Muscle of leg (tissue), 3 donors: ENCODE measurements at regions not wholly inside any gene's neighbourhood (a gene's known extent, or its start where the extent isn't known, plus 50 kb on each side); places are given as distances from the start of the nearest gene placed in this dataset.
"Not testable (repeated sequence)": the region's sequence is repeated elsewhere in the genome, so short reads cannot be mapped to it uniquely, and the experiment has no call there.

Source experiments
- DNase-seq: peaks from one replicate; pipeline ENCODE4 v3.0.0; 2013
- H3K27ac ChIP-seq: one replicate; pipeline ENCODE4 v1.5.1; 2013; ENCODE audit warnings: mild to moderate bottlenecking, low read length, control low read depth
- H3K27me3 ChIP-seq: one replicate; pipeline ENCODE4 v1.6.1; 2013; ENCODE audit warnings: low read length; ENCODE audit not compliant: control insufficient read depth, insufficient read depth
- H3K36me3 ChIP-seq: one replicate; pipeline ENCODE4 v1.6.1; 2013; ENCODE audit warnings: low read length; ENCODE audit not compliant: control insufficient read depth, insufficient read depth
- H3K4me1 ChIP-seq: one replicate; pipeline ENCODE4 v1.6.1; 2013; ENCODE audit warnings: low read length; ENCODE audit not compliant: control insufficient read depth, insufficient read depth
- H3K4me3 ChIP-seq: one replicate; pipeline ENCODE4 v1.5.1; 2013; ENCODE audit warnings: low read length, control low read depth
- H3K9me3 ChIP-seq: replicated peaks from 2 replicates; pipeline ENCODE4 v1.6.1; 2013; ENCODE audit warnings: low read depth, low read length; ENCODE audit not compliant: control insufficient read depth
- WGBS: methylation state at CpG from one replicate; pipeline ENCODE4 v1.1.5; 2013; ENCODE audit warnings: missing lambda C conversion rate; ENCODE audit not compliant: insufficient coverage; 5-methylcytosine and 5-hydroxymethylcytosine counted together

DNA sequence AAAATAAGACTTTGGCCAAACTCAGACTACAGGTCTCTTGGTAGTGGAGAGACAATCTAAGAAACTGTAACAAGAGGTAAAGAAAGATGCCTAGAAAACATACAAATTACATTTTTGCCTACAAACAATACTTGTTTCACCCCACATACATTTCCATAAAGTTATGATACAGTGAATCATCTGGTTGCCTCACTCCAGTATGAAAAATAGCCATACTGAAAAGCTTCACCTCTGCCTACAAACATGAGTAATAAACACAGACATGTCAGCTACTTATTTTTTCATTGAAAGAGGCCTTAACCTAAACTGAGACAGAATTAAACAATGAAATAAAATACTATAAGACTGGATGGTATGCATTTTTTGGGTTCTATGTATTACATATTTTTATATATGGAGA, 1463.0 kb downstream of the FAM181B start:
- Histone ChIP-seq H3K4me1 (no peaks in the 10 kb centered on the region), H3K27me3 (no peaks in the 10 kb centered on the region), H3K27ac (no peak overlapping the region), H3K4me3 (no peak overlapping the region), H3K9me3 (no peaks in the 10 kb centered on the region), H3K36me3 (no peaks in the 10 kb centered on the region)
- no peak for DNase-seq

DNA sequence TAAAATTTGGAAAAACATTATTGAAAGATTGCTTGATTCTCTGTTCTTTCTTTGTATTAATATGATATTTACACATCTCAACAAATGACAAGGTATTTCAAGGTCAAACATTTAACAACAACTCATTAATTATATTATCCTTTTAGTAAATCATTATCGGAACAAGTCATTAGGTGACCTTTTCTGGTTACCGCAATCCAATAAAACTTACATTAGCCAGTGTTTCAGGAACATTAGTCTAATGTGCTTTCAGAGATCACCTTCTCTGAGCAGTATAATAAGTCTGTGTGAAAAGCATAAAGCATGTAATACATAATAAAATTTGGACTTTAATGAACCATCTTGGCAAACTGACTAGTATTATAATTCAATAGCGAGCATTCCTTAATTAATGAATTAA, 1466.4 kb downstream of the FAM181B start:
- Histone ChIP-seq H3K36me3 (no peaks in the 10 kb centered on the region), H3K4me3 (no peak overlapping the region), H3K27ac (no peak overlapping the region), H3K9me3 (no peaks in the 10 kb centered on the region), H3K4me1 (no peaks in the 10 kb centered on the region), H3K27me3 (no peaks in the 10 kb centered on the region)
- no peak for DNase-seq
- no CpG with 5 or more reads among the region's 3 CpGs for WGBS

DNA sequence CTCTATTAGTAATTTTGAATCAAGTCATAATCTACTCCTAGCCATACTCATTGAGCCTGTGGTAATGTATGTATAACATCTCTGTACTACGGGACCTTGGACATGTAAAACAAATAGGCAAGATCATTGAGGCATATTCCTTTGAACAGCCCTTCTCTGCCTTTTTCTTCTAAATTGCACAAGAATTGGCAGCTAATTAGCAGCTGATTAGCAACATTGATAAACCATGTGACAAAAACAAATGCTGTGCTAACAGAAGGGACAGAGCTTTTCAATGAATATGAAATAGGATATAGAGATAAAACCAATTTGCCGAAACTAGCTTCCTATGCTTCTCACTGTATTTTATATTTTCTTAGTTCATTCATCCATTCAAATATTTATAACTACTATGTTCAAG, 1474.2 kb downstream of the FAM181B start:
- Histone ChIP-seq H3K9me3 (no peaks in the 10 kb centered on the region), H3K27me3 (no peaks in the 10 kb centered on the region), H3K36me3 (no peaks in the 10 kb centered on the region), H3K4me3 (no peak overlapping the region), H3K4me1 (no peaks in the 10 kb centered on the region), H3K27ac (no peak overlapping the region)
- DNase-seq = no peak
- WGBS = no CpG with 5 or more reads among the region's 2 CpGs

DNA sequence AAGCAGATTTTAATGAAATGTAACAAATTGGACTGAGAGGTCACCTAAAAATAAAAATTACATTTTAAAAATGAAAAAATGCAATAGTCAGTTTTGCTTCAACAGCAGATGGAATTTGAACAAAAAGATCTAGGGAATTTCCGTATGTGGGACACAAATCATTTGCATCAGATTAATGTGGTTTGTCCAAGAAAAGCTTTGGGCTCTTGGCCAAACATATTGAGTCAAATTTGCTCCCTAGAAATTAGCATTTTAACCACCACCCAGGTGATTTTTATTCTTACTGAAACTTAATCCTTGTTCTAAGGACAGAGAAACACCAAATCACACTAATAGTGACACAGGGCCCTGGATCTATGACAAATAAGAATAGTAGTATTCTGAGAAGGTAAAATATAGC, 1477.8 kb downstream of the FAM181B start:
- no CpG with 5 or more reads among the region's 1 CpG for WGBS
- no peaks in the 10 kb centered on the region for H3K36me3 ChIP-seq

DNA sequence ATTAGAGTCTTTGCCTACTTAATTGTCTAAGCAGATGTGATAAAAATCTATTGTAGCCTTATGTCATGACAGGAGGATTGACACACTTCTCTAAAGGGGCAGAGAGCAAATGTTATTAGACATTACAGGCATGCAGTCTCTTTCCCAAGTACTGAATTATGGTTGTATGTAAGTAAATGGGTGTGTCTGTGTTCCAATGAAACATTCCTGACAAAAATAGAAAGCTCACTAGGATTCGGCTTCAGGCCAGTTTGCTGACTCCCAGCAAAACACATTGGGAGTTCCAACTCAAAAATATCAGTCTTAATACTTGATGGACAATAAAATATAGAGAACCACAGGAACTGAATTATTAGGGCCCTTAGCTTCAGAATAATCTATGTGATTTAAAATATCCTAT, 1480.4 kb downstream of the FAM181B start:
- H3K27ac ChIP-seq = peak overlapping the region; percentile 1
- H3K9me3 ChIP-seq = no peaks in the 10 kb centered on the region
- peak; percentile 85 for DNase-seq
- H3K27me3 ChIP-seq = no peaks in the 10 kb centered on the region
- no peaks in the 10 kb centered on the region for H3K36me3 ChIP-seq
- no peak overlapping the region for H3K4me3 ChIP-seq
- WGBS = no CpG with 5 or more reads among the region's 1 CpG
- no peaks in the 10 kb centered on the region for H3K4me1 ChIP-seq

More for the DNA sequence above, 1477.8 kb downstream of the FAM181B start:
- no peak overlapping the region for H3K4me3 ChIP-seq
- no peaks in the 10 kb centered on the region for H3K27me3 ChIP-seq
- no peak overlapping the region for H3K27ac ChIP-seq
- H3K9me3 ChIP-seq = no peaks in the 10 kb centered on the region
- H3K4me1 ChIP-seq = no peaks in the 10 kb centered on the region
- peak; percentile 22 for DNase-seq

DNA sequence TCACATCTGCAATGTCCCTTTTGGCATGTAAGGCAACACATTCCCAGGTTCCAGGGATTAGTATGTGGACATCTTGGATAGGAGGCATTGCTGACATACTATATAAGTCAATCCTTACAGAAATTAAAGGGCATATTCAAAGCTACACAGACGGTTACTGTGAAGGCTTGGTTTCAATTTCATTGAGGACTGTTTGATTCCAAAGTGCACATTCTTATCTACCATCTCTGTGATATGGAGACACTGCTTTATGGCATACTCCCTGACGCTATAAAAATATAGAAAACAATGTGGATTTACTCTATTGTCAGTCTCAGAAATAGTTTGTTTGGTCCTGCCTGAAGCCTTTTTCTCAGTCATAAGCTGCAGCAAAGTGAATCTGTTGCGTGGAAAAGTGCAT, 1486.7 kb downstream of the FAM181B start:
- Histone ChIP-seq H3K9me3 (no peaks in the 10 kb centered on the region), H3K36me3 (no peaks in the 10 kb centered on the region), H3K4me3 (no peak overlapping the region), H3K27ac (no peak overlapping the region), H3K4me1 (no peaks in the 10 kb centered on the region), H3K27me3 (no peaks in the 10 kb centered on the region)
- DNase-seq = no peak
- WGBS = no CpG with 5 or more reads among the region's 3 CpGs

DNA sequence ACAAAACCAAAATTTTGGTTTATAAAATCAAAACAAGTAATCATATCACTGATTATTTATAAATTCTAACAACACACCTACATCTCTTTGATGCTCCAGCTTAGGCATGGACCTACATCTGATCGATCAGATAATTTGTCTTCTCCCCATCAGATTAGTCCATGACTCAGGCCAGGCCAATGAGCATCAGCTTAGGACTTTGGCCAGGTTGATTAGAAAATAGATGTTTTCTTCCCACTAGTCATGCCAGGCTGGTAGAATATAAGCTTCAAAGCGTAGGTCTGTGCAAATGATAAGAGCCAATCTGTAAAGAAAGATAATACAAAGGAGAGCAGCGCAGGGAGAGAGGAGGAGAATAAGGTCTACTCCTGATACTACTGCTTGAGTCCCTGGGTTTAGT, 1487.9 kb downstream of the FAM181B start:
- Histone ChIP-seq H3K9me3 (no peaks in the 10 kb centered on the region), H3K27me3 (no peaks in the 10 kb centered on the region), H3K36me3 (no peaks in the 10 kb centered on the region), H3K4me1 (no peaks in the 10 kb centered on the region), H3K4me3 (no peak overlapping the region), H3K27ac (no peak overlapping the region)
- WGBS = 80% methylated on average over 1 of the region's 3 CpGs
- DNase-seq = no peak

DNA sequence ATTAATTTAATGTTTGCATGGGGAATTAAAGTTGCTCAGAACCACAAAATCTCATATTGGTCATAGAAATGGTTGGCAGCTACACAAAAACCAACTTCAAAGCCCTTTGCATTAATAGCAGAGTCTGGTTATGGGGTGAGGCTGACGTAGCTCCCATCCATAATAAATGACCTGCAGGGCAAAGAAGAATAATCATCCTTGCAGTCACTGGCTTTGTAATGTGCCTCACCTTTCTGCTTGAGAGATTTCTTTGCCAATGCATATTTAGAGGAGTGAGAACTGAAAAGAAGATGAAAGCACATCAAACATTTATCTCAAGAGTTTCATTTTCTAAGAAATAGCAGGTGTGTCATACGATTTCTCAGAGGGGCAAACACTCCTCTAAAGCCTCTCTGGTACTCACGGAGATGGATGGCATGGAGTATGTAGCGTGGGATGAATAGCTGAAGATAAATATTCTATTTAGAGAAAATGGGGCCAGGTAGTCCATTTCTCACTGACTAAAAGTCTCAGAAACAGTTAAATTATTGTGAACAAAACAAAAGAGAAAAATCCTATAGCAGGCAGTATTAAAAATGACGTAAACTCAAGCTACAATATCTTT, 1491.9 kb downstream of the FAM181B start:
- no peak for DNase-seq
- Histone ChIP-seq H3K27me3 (no peaks in the 10 kb centered on the region), H3K27ac (no peak overlapping the region), H3K36me3 (no peaks in the 10 kb centered on the region), H3K9me3 (no peaks in the 10 kb centered on the region), H3K4me3 (no peak overlapping the region), H3K4me1 (no peaks in the 10 kb centered on the region)
- whole genome bisulfite sequencing = no CpG with 5 or more reads among the region's 5 CpGs

DNA sequence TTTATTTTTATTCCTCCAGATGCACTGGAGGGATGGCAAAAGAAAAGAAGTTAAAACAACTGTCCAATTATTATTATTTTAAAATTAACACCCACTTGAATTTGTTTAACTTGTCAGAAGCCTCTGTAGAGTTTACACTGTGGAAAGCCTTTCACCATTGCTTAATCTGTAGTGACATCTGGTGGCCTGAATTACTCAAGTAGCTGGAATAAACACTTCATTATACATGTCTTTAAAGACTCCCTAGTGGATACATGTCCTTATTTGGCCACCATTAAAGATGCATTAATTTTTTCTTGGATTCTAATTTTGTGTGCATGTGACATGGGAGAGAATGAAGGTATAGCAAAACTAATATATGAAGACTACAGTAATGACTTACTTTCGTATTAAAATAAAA, 1496.5 kb downstream of the FAM181B start:
- Histone ChIP-seq H3K4me3 (no peak overlapping the region), H3K27ac (no peak overlapping the region), H3K4me1 (no peaks in the 10 kb centered on the region), H3K36me3 (no peaks in the 10 kb centered on the region), H3K9me3 (no peaks in the 10 kb centered on the region), H3K27me3 (no peaks in the 10 kb centered on the region)
- DNase-seq = peak; percentile 70
- WGBS = no CpG with 5 or more reads among the region's 1 CpG

DNA sequence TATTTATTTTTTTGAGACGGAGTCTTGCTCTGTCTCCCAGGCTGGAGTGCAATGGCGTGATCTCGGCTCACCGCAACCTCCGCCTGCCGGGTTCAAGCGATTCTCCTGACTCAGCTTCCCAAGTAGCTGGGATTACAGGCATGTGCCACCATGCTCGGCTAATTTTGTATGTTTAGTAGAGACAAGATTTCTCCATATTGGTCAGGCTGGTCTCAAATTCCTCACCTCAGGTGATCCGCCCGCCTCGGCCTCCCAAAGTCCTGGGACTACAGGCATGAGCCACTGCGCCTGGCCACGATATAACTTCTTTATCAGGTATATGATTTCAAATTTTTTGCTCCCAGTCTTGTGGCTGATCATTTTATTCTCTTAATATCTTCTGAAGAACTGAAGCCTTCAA, 1506.3 kb downstream of the FAM181B start:
- not testable (repeated sequence) for H3K4me1 ChIP-seq, H3K4me3 ChIP-seq, DNase-seq, H3K9me3 ChIP-seq, H3K36me3 ChIP-seq, H3K27me3 ChIP-seq, H3K27ac ChIP-seq
- WGBS = no CpG with 5 or more reads among the region's 13 CpGs

DNA sequence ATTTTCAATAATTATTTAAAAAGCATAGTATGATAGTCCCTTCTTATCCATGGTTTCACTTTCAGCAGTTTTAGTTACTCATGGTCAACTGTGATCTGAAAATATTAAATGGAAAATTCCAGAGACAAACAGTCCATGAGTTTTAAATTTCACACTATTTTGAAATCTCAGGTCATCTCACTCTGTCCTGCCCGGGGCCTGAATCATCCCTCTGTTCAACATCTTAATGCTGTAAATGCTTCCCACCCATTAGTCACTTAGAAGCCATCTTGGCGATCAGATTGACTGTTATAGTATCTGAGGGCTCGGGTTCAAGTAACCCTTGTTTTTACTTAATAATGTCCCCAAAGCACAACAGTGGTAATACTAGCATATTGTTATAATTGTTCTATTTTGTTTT, 1509.3 kb downstream of the FAM181B start:
- Histone ChIP-seq H3K27me3 (no peaks in the 10 kb centered on the region), H3K4me1 (no peaks in the 10 kb centered on the region), H3K4me3 (no peak overlapping the region), H3K27ac (no peak overlapping the region), H3K9me3 (no peaks in the 10 kb centered on the region), H3K36me3 (no peaks in the 10 kb centered on the region)
- DNase-seq = no peak
- WGBS = no CpG with 5 or more reads among the region's 3 CpGs
